UCSD-AML1 (cell line): ENCODE measurements at regions not wholly inside any gene's neighbourhood (a gene's known extent, or its start where the extent isn't known, plus 50 kb on each side); places are given as distances from the start of the nearest gene placed in this dataset.

Experiments
- DNase-seq: peaks from one replicate; lab custom pipeline; 2025; ENCODE audit not compliant: unreplicated experiment; lab: John Stamatoyannopoulos, UW

DNA sequence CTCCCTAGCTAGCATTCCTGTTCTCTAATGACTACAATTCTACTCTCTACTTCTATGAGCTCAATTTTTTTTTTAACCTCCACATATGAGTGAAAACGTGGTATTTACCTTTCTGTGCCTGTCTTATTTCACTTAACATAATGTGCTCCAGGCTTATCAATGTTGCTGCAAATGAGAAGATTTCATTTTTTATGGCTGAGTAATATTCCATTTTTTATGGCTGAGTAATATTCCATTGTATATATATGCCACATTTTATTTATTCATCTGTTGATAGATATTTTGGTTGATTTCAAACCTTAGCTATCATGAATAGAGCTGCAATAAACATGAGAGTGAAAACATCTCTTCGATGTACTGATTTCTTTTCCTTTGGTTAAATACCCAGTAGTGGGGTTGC, 159.6 kb upstream of the TPK1 start:
- no peak for DNase-seq

DNA sequence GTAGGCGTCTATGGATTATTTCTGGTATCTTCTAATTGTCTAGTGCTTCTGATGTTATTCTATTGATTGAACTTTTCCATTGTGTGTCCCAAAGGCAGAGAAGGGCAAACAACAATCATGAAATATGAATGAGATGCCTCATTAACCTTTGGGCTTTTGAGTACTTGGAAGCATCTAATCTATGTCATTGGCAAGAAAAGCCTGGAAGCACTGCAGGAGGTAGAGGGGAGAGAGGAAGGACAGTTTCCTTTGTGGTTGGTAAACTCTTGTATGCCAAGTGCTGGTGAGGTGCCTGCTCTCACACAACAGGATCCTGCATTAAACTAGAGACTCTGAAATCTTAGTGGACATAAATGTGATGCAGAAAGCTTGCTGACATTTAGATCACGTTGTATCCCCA, 155.2 kb upstream of the TPK1 start:
- DNase-seq, result no peak

DNA sequence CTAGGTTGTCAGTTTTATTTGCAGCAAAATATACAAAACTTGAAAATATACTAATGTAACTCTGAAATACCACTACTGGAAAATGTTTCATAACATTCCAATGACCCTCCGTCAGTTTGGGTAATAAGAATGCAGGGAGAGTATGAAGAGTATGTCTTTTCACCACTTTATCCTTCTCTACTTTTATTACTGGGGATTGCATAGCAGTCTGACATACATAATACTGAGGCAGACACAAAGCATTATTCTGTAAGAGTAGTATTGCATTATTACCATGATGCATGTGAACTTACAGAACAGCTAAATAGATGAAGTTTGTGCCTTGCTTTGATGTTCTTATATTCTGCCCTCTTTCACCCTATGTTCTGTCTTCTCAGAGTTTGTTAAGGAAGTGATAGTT, 151.8 kb upstream of the TPK1 start:
- no peak for DNase-seq

DNA sequence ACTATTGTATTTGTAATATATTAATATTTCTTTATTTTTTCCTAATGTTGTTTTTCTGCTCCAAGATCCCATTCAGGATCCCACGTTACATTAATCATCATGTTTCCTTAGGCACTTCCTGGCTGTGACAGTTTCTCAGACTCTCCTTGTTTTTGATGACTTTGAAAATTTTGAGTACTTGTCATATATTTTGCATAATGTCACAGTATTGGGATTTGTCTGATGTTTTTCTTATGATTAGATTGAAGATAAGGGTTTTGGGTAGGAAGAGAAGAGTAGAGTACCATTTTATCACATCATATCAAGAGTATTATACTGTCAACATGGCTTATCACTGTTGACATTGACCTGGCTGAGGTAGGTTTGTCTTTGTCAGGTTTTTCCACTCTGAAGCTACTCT, 146.3 kb upstream of the TPK1 start:
- no peak for DNase-seq

DNA sequence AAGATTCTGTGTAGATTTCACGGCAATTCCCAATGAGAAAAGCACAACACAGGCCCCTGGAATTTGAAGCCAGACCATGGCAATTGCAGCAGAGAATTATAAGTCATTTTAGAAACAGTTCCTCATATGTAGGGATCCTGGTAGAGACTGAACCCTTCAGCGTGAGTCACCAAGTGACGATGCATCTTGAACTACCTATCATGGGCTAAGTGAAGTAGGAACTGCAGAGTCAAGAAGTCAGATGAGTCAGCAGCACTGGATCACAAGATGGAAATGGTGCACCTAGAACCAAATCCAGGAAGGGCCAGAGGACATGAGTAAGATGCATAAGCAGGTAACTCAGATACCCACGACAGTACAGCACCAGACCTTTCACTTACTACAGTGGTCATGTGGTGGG, 140.0 kb upstream of the TPK1 start:
- no peak for DNase-seq

DNA sequence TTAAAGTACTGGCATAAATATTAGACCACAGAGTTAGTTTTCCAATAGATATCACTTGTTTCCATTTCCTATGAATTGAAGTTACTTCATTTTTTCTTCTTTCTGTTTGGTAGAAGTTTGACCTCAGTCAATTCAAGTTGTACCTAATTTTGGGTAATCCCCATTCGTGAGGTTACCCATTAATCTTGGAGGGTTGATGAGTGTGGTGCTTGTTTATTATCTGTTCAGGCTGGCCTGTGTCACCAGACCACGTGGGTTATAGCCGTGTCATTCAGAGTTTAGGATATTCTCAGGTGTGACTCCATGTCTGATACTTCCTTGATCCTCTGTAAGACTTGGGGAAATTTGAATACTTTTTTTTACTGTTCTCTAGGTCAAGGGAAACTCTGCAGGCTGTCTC, 133.9 kb upstream of the TPK1 start:
- DNase-seq, result no peak

DNA sequence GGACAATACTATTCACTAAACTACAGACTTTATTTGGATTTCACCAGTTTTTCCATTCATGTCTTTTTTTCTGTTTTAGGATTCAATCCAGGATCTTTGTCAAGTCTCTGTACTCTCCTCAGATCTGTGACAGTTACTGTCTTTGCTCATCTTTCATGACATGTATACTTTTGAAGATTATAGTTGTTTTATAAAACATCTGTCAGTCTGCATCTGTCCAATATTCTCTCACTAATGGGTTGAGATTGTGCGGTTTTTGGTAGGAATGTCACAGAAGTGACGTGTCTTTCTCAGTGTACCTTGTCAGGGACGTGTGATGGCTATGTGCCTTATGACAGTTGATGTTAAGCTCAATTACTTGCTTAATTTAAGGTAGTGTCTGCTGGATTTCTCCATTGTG, 124.9 kb upstream of the TPK1 start:
- DNase-seq, result no peak

DNA sequence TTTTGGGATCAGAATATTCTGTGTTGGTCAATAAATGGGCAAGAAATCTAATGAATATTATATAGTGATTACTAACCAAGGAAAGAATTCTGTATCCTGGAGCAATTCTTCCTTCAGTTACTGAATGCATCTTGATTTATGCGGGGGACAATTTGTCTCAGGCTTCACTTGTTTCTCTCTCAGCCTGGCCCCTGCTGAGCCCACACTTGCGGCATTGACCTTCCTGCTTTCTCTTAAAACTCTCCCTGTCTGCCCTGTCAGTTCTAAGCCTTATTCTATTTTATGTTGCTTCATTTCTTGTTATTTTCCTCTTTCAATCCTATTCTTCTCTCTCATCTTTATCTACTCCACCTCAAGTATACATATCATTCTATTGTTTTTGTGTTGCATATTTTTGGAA, 122.1 kb upstream of the TPK1 start:
- no peak for DNase-seq

DNA sequence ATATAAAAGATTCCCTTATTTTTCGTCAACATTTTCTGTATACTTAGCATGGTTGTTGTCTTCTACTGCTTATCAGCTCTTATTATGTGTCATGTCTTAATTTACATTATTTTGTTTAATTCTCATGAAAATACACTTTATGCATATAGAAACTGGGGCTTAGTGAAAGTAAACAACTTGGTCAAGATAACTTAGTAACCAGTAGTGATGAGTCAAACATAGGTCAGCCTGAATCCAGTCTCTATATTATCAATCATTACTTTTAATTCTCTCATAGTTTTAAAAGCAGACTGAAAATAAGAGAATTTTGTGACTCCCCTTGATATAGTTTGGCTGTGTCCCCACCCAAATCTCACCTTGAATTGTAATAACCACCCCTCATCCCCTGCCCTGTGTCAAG, 119.6 kb upstream of the TPK1 start:
- DNase-seq, result no peak

DNA sequence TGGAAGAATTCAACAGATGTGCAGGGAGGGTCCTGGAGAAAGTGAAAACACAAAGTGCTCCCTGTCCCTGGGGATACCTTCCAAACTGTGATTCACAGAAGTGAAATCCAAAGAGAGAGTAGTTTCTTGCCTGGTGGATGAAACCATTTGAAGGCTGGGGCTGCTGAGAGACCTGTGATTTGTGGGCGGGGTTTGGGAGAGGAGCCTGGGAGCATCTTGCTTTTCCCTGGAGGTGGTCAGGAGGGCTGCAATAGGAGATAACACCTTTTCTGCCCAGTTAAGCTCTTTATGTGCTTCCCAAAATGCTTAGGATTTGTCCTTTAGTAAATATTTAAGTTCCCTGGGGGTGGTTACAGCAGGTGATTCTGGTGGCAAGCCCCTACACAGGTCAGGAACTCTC, 105.3 kb upstream of the TPK1 start:
- no peak for DNase-seq

DNA sequence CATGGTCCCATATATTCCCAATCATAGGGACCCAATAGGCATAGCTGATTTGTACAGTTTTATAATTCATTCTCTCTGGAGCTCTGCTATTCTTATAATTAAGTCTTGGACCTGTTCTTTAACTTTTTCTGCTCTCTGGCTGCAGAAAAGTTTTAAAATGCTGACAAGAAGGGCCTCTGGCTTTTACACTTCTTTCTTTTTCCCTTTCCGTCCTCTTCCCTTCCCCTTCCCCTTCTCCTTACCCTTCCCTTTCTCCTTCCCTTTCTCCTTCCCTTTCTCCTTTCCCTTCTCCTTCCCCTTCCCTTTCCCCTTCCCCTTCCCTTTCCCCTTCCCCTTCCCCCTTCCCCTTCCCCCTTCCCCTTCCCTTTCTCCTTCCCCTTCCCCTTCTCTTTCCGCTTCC, 101.3 kb upstream of the TPK1 start:
- DNase-seq, result no peak

DNA sequence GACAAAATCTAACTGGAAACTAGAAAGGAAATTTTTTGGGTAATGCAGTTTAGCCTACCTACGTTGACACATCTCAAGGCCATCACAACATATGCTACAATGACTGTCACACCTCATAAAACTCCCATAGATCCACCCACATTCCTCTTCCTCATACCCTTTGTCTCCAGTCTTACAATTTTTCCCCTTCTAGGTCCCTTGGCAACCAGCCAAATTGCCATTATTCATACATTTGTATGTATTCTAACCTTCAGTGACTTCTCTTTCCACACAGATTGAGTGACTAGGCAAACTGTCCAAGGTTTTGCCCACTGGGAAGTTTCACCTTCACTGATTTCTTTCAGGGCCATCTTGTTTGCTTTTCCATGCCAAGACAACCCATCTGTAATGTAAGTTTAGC, 100.5 kb upstream of the TPK1 start:
- DNase-seq, result no peak

DNA sequence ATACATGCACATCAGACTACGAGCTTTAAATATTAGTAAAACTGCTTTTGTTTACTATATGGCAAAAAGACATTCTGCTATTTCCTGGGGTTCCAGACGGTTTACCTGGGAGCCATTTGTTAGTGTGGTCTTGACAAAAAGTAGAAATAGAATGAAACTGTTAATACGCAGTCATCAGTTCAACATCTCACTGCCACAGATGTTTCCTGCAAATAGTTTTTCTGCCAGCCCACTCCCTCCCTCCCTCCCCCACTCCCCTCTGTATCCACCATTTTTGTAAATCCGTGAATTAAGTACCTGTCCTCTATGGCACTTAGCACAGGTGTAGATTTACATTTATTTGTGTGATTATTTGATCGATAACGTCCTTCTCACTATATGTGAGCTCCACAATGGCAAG, 74.6 kb upstream of the TPK1 start:
- no peak for DNase-seq

DNA sequence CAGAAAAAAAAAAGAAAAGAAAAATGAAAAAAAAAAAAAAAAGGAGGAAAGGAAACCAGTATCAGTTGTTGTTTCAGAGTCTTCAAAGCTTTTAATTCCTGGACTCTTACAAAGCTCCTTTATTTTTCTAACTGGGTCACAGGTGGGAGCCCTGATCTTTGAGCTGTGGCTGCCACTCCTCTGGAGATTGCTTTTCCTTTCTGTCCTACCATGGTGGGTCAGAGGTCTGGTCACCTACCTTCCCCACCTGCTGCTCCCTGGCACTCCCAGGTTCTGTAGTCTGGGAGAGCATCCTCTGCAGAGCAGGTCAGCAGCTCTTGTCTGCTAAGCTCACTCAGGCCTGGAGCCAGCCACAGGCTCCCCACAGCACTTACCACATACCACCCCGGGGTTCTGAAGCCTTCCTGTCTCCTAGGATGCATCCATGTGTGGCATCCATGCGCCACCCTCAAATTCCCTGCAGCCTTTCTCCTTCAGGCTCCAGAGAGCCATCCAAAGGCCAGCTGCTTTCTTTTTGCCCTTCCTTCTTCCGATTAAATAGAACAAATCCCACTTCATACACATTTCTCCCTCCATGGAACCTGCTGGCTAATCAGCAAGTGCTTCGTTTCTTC, 73.2 kb upstream of the TPK1 start:
- no peak for DNase-seq

DNA sequence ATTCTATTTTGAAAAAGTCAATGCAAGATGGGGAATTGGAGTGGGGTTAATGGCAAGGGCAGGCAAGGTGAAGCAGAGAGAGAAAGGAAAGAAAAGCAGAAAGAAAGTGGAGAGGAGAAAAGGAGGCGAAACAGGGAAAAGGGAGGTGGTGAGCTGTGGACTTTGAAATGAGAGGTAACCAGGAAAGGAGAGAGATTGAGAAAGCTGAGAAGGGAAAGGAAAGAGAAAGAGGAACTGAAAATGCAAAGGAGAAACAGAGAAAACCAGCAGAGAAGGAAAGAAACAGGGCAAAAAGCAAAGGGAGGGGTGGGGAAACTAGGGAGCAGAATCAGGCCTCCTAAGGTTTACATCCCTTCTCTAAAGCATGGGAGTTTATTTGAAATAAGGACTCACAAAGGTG, 72.5 kb upstream of the TPK1 start:
- no peak for DNase-seq

DNA sequence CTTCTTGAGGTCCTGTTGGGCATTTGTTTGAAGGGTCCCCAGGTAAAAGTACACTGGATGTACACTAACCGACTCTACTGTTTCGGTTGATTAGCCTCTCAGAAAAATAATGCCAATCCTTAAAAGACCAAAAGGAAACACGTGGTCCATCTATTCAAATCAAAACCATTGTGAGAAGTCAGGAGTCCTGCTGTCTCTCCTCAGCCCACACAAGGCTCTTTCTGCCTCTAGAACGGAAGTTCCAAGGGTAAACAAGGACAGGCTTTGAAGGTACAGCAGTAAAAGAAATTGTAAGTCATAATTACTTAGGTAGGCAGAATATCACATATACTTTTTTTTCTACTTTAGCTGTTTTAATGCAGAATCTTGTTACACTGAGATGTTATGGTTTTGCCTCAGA, 71.7 kb upstream of the TPK1 start:
- no peak for DNase-seq

DNA sequence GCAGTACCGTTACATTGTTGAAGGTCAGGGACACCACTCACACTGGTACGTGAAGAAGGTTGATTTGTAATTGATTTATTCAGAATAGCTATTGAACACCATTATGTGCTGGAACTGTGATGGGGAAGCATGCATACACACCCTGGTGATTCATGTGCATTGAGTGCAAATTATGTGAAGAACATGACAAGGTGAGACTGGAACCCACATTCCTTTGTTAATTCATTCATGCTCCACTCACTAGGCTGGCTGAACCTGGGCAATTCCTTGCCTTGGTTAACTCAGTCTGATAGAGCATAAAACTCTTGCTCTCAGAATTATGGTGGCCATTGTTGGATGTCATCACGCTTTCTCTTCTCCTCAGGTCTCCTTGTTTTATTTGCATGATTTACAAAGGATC, 67.3 kb upstream of the TPK1 start:
- DNase-seq, result no peak

DNA sequence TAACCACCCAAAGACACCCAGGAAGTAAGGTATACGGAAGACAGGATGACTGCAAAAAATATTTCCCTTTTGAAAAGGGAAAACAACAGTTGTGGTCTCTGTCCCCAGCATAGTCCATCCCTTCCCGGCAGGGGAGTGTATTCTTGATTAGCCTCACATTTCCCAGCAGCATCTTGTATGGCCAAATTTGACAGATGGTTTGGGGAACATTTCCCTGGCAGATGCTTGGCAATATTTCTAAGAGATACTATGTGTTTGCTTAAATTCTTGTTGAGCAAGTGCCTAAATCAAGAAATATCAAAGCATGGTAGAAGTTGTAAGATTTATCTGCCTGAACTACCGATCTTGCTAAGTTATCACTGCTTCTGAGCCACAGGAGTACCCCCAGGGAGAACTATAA, 56.9 kb upstream of the TPK1 start:
- no peak for DNase-seq
